ENCODE measurements at regions not wholly inside any gene's neighbourhood (a gene's known extent, or its start where the extent isn't known, plus 50 kb on each side); places are given as distances from the start of the nearest gene placed in this dataset.

DNA sequence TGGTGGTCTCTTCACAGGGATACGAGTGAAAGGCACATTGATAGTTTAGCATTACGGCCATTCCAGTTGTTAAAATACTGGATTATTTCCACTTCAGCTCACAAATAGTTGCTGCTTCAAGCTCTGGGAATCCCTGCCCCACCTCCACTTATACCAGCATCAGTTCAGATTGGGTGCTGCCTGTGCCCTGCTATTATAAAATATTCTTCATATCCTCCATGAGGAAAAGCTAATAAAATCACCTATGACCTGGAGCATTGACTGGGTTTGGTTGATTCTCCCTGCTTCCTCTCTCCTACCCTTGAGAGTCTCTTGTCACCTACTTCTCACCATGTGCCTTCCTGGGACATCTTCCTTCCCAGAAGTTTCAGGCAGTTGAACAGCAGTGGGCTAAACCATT is 529.0 kb downstream of the MCTP2 start:
- DNase-seq (ENCODE audit: low read depth): no peak

DNA sequence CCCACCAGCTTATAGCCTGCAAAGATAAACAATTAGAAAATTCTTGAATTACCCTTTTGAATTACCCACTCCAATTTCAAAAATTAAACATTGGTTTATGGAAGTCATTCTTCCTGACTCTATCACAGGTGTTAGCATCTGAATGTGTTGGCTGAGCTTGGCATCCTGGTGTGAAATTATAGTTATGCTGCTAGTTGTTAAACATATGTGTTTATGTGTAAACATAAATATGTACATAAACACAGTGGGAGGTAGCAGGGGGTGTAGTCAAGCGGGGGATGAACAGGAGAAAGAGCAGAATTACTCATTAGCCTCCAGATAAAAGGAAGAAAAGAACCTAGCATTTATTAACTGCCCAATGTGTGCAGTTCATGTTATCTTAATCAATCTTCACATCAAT is 530.2 kb downstream of the MCTP2 start:
- no peak for DNase-seq (ENCODE audit: low read depth)

DNA sequence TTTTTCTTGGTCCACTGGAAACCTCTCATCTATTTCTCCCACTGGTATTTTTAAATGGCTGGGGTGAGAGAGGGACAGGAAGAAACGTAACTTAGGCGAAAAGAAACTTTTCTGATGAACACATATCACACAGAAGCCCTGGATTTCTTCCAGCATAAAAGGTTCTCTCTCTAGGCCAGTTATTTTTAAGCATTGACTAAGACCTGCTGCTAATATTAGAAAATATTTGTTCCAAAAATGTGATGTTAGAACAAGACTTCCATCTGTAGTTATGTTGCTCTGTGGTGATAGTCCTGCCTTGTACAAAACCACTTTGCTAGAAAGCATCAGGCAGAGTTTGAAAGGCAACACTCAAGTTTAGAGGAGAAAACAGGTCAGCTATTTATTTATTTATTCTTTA is 537.7 kb downstream of the MCTP2 start:
- DNase-seq (ENCODE audit: low read depth): no peak

DNA sequence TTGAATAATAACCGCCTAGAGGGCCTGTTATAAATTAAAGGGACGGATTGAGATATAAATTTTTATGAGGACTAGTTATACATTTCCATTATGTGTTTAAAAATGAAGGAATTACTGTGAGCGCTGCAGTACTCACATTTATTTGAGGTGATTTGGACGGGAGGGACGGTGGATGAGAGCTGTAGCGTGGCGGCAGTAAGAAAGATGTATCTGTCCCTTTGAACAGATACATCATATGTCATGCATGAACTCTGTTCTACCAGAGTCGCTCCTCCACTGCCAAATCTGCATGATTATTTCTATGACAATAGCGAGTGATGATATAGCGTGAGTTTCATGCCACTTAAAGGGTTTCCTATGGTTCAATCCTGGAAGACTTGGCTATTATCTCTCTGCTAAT is 538.8 kb downstream of the MCTP2 start:
- no peak for DNase-seq (ENCODE audit: low read depth)

DNA sequence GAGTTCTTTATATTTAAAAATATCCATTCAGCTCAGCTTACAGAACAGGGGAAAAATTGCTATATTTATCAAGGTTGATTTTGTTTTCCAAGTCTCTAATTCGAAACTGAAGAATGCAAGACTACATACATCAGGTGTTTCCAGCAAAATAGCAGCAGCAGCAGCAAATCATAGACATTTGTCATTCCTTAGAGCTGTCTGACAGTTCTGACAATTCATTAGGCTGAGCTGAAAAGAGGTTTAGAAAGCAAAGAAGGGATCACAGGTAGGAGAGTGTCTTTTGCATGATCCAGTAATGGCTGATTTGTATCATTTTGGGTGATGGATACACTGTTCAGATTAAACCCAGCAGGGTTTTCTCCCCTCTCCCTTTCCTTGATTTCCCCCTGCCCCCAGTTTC is 545.7 kb downstream of the MCTP2 start:
- DNase-seq (ENCODE audit: low read depth): no peak

DNA sequence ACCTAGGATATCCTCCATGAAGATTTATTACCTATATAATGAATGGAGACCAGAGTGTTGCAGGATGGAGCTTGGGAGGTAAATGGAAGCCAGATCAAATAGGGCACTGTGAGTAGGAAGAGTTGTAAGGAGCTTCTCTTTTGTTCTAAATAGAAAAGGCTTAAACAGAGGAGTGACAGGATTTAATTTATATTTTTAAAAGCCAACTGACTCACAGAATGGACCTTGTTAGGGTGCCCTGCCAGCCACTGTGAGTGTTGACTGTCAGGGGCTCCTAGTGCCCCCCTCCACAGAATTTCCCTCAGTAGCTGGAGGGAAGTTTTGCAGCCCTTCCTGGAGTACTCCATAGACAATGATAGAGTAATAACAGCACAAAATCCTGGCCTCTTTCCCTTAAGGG is 547.5 kb downstream of the MCTP2 start:
- DNase-seq (ENCODE audit: low read depth): no peak

DNA sequence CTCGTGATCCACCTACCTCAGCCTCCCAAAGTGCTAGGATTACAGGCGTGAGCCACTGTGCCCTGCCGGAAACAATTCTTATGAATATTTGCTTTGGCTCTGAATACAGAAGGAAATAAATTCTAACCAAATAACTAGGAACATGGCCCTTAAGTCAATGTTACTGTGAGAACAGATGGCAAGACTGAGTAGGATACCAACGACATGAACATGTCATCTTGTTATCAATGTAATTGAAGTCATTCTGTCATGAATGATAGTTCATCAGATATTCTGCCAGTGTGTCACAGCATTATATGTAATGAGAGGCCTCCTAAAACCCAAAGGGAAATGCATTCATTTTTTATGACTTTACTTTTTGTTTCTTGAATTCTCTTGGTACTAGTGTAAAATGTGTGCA is 548.8 kb downstream of the MCTP2 start:
- no peak for DNase-seq (ENCODE audit: low read depth)

DNA sequence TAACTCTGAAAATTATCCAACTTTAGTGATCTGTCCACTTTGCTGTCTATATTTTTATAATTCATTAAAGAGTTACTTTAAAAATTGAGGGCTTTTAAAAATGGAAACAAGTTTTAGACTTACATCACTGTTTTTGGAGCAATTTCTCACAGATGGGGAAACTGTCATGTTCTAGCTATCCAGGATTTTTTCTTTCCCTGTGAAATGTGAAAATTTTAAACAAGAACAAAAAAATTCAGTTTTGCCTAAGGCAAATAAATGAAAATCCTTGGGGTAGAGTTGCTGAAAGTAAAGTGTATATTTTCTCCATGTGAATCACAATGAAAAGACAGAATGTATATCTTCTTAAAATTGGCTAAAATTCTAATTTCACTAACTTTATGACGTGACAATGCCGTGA is 553.7 kb downstream of the MCTP2 start:
- no peak for DNase-seq (ENCODE audit: low read depth)

DNA sequence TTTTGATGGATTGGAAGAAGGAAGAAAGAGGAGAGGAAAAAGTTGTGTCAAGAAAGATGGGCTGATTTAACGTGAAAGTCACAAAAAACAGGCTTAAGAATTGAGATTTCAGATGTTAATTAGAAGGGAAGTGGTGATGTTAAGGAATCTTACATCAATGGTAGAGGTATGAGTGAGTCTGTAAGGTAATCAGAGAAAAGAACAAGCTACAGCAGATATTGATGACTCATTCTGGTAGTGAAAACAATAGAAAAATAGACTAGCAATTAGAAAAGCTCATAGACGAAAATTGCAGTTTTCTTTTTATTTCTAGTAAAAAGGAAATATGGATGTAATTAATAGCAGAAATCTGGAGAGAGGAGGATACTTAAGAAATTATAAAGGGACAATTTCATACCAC is 559.6 kb downstream of the MCTP2 start:
- DNase-seq (ENCODE audit: low read depth): no peak

DNA sequence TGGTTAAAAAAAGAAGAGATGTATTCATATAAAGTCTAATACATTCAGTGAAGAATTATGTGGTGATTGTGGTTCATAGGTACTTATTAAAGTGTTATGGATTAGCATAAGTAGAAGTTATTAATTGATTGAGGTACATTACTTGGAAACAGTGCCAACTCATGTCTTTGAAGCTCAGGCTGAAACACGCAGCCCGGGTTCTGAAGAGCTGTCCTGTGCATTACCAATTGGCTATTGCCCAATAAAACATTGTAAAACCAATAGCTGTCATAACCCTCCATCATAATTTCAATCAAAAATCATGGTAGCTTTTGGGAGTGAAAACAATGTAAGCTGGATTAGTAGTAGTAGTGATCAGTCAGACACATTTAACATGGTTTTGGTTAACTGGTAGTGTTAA is 560.1 kb downstream of the MCTP2 start:
- no peak for DNase-seq (ENCODE audit: low read depth)

DNA sequence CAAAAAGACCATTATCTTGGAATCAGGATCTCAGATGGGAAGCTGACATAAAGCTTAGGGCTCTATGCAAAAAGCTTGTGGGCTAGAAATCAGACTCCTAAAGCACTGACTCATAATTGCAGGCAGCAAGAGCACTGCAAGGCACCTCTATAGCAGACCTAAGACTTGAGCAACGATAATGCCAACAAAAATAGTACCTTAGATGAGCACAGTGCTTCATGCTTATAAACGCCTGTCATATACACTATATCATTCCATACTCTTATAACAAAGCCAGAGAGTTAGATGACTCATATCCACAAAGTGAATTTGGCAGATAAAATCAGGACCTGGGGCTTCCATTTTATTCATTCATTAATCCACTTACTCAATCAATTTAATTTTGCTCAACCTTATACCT is 560.8 kb downstream of the MCTP2 start:
- DNase-seq (ENCODE audit: low read depth): no peak

DNA sequence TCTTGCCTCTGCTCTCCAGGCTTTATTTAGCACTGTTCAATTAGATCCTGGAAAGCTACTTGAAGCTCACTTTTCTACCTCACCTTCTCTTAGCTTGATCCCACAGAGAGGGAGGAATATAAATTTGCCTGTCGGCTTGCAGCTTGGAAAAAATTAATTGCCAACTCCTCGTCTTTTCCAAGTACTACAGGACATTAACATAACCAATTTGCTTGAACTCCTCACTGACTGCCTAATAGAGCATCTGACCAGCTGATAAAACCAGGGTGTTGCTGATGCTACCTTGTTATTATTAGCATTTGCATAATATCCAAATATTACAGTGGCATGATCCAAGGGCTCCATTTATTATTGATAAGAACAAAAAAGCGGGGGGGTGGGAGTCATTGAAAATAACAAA is 561.8 kb downstream of the MCTP2 start:
- no peak for DNase-seq (ENCODE audit: low read depth)

DNA sequence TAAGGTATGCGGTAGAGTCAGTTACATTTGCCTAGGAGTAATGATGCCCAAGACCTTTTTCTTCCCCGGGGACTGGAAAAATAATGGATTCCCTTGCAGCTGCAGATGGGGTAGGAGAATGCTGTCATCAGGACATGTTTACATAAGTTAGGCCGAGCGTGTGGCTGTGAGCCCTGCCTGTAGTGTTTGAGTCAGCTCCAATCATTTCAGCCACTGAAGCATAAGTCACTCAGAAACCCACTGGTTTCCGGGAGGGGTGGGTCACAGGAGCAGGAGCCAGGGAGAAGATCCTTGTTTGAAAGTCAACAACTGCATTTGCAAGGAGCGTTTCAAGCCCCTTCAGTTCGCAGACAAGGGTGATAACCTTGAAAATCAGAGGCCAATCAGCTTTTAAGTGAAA is 562.3 kb downstream of the MCTP2 start:
- DNase-seq (ENCODE audit: low read depth): no peak

DNA sequence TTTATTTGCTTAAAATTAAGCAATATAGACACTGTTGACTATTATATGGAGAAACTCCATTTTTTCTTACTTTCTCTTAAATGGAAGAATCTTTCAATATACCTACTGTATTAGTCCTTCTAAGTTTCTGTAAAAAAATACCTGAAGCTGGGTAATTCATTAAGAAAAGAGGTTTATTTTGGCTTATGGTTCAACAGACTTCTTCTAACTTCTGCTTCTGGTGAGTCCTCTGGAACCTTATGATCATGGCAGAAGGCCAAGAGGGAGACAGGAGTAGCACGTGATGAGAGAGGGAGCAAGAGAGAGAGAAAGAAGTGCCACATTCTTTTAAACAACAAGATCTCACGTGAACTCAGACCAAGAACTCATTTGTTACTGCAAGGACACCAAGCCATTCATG is 573.3 kb downstream of the MCTP2 start:
- no peak for DNase-seq (ENCODE audit: low read depth)

DNA sequence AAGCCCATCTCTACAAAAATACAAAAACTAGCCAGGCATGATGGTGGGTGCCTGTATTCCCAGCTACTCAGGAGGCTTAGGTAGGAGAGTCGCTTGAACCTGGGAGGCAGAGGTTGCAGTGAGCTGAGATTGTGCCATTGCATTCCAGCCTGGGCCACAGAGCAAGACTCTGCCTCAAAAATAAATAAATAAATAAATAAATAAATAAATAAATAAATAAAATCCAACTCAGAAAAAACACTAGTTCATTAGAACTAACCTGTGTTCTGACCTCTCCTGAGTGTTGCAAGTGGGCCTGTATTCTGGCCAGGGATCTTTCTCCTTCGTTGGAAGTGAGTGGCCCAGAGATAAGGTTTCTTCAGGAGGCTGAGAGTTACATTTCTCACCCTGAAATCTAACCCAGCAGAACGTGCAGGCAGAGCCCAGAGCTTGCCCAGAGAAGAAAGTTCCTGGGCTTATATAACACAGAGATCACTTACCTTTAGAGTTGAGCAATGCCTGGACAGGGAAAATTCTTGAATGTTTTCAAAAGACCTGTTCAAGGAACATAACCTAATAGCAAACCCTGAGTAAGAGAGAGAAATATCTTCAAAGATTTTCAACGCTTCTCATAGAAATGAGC is 583.9 kb downstream of the MCTP2 start:
- DNase-seq (ENCODE audit: low read depth): no peak

DNA sequence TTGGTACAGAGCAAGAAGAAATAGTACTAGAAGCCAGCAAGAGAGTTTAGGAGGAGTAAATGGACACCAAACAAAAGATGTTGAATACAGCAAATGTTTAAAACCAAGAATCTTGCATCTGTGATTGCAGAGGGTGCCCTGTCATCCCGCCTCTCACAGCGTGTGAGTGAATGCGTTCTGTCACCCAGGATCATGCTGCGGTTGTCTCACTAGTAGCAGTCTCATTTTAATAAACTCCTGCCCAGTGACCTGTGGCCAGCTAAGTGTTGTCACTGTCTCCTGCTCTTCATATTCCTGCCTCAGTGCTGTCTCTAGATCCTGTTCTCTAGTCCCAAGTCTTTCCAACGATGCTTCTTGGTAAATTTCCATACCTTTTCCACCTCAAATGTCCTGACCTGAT is 584.6 kb downstream of the MCTP2 start:
- no peak for DNase-seq (ENCODE audit: low read depth)

DNA sequence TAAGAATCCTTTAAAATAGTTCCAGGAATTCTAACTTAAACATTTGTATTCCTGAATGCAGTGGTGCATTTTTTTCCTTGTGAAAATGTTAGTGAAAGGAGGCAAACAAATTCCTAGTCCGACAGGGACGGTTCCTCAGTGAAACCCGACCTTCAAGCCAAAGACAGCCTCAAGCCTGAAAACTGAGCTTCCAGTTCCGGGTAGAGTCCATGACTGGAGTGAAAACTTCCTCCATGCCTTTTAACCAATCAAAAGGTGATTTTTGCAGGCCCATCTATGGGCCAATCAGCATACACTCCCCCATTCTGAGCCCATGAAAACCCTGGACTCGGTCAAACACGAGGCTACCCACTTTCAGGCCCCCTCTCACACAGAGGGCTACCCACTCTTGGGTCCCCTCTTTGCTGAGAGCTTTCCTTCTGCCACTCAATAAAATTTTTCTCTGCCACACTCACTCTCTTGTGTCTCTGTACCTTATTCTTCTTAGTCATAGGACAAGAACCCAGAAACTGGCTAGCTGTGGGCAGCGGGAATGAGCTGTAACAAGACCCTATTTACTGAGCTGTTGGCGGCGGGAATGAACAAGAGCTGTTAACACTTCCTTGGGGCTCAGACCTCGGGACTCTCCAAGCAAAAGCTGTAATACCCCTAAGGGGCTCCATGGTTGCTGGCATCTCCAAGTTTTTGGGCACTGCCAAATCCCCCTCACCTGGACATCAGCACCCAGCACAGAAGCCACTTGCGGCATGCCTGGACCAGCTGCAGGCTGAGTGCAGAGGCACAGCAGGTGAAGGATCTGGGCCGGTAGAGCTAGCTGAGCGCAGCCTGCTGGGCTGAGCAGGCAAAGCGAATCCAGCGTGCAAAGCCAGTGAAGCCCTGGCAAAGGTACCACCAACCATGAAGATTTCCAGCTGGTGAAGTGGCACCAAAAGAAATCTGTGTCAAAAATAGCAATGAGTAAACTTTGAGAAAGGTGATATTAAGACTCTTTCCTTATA is 598.8 kb downstream of the MCTP2 start:
- no peak for DNase-seq (ENCODE audit: low read depth)

DNA sequence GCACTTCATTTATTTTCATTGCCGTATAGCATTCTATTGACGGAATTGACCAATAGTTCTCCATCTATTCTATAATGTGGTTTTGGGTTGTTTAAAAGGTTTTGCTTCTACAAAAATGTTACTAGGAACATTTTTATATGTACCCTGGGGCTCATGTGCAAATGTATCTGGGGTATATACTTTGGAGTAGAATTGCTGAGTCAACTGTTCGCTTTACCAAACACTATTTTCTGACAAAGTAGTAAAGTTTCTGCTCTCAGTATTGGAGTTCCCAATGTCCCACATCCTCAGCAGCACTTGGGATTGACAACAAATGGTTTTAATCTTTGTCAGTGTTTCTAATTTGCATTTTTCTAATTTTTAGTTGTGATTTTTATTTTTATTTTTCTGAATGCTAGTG is 602.6 kb downstream of the MCTP2 start:
- DNase-seq (ENCODE audit: low read depth): no peak

DNA sequence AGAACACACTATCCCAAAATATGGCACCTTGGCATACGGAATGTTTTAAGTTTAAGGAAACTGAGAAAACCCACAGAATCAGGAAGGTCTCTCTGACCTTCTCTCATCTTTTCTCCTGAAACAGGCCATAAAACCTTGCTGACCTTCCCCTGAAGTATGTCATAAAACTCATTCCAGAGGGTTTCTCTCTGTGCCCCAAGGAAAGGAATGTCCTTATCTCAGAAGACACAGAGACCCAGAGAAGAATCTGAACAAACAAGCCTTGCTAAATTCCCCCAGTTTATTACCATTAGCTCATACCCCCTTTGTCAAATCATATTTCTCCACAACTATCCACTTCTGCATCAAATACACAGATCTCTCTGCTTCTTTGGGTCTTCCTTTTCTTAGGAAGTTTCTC is 603.1 kb downstream of the MCTP2 start:
- no peak for DNase-seq (ENCODE audit: low read depth)

DNA sequence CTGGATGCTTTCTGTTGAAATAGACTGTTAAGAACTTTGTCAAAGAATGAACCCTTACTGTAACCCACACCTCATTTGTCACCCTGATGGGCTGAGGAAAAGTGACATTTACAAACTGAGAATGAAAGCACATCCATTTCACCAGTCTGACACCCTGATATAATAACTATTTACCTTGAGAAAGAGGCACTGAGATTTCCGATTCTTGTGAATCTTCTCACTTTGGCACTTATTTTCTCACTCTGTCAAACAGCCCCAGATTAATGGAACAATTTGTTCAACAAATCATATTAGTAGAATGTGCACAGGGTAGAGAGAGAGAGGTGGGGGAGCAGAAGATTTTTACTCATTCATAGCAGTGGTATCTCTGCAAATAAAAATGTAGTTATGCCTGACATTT is 606.9 kb downstream of the MCTP2 start:
- DNase-seq (ENCODE audit: low read depth): no peak

DNA sequence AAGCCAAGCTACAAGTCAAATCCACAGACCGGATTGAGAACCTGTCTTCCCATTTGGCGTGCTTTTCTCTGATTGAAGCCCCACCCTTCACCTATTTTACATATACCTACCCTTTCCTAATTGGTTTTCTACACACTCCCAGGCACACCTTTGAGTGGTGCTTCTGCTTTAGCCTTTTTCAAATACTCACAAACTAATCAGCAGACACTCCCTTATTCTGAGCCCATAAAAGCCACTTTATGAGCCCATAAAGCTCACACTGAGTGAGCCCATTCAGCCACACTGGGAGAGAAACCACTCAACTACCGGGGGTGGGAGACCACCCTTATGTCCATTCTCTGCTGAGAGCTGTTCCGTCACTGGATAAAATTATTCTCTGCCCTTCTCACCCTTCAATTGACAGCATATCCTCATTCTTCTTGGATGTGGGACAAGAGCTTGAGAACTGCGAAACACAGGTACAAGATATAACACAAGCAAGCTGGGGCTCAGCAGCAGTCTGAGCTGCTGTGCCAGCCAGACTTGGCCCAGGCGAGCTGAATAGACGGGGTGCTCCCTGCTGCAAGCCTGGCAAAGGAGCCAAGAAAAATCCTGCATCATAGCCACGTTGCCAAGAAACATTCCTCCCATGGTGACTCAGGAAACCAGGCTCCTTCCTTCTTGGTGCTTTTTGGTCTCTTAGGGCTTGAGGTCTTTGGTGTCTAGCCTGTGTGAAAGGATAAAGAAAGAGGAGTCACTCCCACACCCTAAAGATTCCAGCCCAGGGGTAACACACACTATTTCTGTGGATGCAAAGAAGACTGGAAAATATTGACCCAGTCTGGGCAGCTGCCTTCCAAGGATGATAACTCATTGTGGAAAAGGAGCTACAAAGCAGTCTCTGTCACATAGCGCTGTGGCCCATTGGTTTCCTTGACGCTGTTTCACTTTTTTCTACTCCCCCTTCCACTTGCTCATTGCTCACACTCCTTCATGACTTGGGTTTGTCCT is 609.7 kb downstream of the MCTP2 start:
- DNase-seq (ENCODE audit: low read depth): no peak

DNA sequence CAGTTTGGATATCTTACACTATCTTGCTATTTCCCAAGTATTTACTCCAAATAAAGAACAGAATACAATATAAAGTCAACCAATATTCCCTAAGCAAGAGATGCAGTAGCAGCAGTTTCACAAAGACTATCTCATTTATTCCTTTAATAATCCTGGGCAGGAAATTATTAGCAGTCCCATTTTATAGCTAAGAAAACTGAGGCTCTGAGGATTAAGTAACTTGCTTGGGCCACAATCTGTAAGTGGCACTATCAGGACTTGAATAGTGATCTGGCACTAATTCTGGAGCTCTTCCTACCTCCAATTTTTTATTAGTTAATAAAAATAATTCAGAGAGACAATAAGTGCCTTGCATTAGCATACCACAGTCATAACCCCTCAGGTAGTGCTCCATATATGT is 611.7 kb downstream of the MCTP2 start:
- DNase-seq (ENCODE audit: low read depth): no peak

DNA sequence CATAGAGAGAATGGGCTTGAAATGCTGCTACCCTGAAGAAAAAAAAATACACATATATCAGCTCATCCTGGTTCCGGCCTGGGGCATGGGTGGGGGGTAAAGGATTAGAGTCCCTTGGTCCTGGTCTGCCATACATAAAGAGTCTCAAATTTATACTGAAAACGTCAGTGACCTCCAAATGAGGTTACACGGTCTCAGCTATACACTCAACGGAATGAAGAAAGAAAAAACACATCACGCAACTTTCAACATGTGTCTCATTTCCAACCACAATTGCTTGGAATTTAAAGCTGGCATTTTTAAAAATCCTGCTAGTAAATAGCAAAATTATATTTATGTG is 612.8 kb downstream of the MCTP2 start:
- no peak for DNase-seq (ENCODE audit: low read depth)

Measured in T-helper 22 cell (primary cell).